ENCODE measurements at regions not wholly inside any gene's neighbourhood (a gene's known extent, or its start where the extent isn't known, plus 50 kb on each side); places are given as distances from the start of the nearest gene placed in this dataset.
"Not testable (repeated sequence)": the region's sequence is repeated elsewhere in the genome, so short reads cannot be mapped to it uniquely, and the experiment has no call there.

DNA sequence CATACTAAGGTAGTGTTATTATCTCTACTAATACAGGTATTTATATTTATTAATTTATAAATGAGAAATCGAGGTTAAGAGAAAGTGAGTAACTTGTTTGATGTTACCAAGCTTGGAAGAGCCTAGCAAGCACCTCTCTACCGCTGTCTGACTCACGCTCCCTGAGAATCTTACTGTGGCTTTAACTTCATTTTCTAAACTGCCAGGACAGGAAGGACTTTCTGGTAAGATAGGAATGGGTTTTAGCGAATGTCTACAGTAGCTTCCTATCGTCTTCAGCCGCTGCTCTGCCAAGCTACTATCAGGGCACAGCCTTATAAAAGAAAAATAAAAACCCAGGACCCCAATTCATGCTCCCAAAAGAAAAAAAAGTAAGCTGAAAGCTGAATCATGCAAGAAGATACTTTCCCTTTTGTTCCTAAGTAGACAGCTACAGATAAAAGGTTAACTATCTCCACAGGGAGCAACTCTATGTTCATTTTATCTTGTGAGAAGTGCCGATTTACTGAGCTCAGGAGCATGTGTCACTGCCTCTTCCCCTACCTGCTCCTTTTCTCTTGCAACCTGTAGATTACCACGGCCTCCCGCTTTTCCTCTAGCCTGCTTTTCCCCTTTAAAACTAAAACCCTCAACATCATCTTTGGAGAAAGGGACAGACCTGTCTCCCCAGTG lies 60.2 kb downstream of the THNSL1 start:
- no peak for DNase-seq (ENCODE audit: low read depth)

- no peak for DNase-seq (ENCODE audit: low read depth)
Measured at GRCh38 chr10:25078658-25079431, 62.4 kb downstream of the THNSL1 start.

DNA sequence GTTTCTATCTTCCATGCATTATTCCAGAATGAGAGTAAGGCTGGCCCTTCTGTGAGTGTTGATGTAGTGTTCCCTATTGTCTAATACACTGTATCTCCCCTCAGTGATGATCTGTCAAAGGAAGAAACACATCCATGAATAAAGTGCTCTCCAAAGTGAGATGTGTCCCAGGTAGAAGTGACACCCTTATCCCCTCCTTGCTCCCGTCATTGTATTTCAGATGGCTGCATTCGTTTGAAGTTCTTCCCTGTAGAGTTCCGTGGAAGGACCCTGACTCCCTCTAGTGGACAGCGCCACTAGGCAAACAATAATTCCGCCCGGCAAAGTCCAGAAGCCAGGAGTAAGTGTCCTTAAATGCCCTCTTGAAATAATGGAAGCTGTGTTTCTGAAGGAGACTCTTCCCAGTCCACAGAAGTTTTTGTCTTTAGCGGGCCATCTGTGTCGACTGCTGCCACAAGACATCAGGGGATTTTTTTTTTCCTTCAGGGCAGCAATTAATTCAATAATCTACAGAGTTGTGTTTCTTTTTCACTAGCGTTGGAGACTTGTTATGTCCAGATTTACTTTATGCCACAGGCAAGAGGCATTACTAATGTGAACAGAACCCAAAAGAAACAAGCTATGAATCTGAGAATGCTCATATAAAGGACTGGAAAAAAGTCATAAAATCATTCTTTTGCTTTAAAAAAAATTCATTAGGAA lies 64.6 kb downstream of the THNSL1 start:
- DNase-seq (ENCODE audit: low read depth) = peak; percentile 91

DNA sequence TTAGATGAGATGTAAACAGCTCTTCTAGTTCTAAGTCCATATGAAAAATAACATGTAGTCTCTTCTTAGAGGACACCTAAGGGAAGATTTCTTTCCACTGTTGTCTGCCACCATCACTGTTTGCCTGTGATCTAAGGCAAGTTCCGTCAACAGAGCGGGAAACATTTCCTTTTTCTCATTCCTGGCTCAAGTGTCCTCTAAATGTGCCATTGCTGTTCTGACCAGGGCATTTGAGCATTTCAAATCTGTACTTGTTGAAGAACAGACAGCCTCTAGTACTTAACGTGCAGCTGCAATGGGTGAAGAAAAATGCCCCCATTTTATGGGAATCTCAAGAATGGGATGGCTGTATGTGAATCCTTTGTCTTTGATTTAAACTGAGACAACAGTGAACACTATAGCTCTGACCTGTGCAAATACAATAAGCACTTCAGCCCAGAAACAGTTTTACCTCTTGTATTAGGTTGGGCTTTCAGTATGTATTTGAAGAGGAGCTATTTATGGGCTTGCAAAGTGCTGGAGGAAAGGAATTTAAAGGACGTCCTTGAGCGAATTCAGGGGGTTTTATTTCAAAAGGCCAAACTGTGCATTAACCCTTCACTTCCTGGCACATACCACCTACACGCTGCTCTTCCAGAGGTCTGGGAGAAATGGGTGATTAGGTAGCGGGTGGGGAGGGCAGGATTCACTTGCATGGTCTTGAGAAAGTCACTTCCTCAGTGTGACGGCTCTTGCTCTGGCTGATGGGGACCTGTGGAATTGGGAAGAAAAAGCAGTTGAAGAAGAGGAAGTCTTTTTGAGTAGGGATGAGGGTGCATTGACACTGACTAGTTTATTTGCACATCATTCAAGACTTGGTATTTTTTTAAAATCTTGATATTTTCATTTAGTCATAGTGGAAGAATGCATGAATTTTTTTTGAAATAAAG lies 66.1 kb downstream of the THNSL1 start:
- DNase-seq (ENCODE audit: low read depth) = no peak

DNA sequence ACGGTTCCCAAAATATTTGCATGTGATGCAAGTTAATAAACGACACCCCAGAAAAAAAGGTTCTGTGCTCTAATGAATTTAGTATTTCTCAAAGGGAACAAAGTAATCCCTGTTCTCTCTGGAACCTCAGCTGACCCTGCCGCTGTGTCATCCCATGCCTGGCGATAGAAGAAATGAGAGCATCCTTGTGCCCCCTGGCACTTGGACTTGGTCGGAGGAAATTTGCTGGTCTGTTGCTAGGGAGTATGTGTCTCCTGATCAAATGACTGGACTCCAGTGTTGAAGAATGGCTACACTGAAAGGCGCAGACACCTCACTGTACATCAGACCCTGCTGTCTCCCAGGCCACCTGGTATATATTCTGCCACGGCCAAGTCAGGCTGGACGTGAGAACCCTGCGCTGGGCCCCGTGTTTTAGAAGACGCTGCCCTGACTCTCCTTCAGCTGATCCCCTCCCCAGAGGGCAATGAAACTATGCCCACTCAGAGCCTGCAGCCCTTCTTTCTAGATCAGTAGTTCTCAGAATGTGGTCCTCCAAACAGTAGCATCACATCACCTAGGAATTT lies 67.2 kb downstream of the THNSL1 start:
- DNase-seq (ENCODE audit: low read depth) = no peak

DNA sequence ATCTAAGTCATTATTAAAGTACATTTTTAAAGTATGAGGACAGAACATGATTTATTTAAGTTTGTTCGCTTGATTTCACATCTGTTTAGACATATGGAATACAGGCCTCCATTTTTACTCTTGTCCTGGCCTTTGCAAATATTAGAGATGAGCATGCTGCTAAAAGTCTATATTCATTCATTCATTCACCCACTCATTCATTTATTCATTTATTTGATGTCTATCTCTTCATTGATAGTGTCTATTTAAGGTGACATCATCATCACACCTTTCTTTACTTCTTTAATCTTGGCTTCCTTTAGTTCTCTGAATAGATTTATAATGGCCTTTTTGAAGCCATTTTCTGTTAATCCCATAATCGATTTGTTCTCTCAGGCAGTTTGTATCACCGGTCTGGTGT lies 68.0 kb downstream of the THNSL1 start:
- DNase-seq (ENCODE audit: low read depth) = no peak

GRCh38 chr10:25094590-25094989 lies 78.2 kb downstream of the THNSL1 start:
- DNase-seq (ENCODE audit: low read depth) = no peak

GRCh38 chr10:25097669-25098411 lies 77.0 kb upstream of the GPR158 start:
- no peak for DNase-seq (ENCODE audit: low read depth)

DNA sequence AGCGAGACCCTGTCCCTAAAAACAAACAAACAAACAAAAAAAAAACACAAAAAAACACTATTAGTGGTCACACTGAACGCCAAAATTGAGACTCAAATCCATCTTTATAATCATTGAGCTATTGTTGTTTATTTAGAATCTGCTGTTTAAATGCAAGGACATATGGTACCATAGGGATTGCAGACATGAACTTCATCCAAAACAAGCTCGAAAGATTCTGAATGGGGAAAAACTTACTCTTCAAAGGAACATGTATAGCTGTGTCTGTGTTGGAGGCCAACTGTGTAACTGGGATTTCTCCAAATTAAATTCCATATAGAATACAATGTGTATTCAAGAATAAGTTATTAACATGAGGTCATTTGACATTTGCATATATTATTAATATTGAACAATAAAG lies 74.7 kb upstream of the GPR158 start:
- no peak for DNase-seq (ENCODE audit: low read depth)

GRCh38 chr10:25101461-25102146 lies 73.2 kb upstream of the GPR158 start:
- no peak for DNase-seq (ENCODE audit: low read depth)

DNA sequence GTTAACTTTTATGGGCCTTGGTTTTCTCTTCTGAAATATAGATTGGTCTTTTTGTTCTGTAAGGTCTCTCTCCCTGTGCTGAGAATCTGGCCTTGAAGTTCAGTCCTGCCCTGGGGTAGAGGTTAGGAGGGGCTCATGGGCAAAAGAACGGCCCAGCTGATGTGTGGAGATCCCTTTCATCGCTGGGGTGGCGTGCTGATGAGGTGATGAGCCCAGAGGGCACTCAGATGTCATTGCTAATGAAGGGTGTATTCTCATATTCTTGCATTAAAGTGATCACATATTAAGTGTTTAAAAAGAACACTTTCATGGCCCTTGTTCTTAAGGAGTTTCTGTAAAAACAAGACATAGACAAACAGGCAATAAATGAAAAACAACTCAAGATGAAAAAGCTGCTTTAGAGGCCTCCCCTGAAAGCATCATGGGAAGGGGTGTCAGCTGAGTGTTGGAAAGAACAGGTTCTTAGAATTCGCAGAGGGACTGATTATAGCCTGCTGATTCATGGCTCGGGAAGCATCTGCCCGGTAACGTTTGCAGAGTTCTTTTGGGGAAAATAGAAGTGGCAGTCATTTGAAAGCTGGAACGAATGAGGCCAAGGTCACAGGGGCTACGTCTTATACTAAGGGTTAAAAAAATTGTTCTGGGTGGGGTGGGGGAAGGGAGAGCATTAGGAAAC lies 72.5 kb upstream of the GPR158 start:
- no peak for DNase-seq (ENCODE audit: low read depth)

DNA sequence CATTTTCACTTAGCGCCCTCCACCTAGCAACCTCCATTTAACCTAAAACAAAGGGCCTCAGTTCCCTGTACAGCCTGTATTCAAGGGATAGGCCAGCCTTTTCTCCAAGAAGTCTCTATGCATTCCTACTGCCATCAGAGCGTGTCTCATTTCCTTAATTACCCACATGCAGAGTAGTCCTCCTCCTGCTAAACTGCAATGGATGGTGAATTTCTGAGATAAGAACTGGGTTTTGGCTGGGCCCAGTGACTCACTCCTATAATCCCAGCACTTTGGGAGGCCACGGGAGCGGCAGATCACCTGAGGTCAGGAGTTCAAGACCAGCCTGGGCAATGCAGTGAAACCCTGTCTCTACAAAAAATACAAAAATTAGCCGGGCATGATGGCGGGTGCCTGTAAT lies 71.1 kb upstream of the GPR158 start:
- no peak for DNase-seq (ENCODE audit: low read depth)

DNA sequence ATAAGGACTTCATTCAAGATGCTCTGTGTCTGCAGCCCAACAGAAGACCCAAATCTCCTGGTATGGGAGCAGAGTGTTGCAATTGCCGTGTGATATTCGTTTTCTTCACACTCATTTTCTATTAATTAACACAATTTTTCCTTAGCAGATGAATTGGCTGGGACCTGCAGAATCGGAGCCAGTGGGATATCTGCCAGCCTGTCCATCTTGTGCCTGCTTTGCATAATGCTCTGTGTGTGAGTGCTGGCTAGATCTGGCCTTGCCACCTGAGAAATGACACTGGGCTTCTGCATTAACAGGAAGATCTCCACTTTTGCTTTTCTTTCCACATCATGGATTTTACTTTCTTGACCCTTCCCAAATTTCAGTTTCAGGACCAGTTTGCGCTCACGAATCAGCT lies 70.4 kb upstream of the GPR158 start:
- no peak for DNase-seq (ENCODE audit: low read depth)

DNA sequence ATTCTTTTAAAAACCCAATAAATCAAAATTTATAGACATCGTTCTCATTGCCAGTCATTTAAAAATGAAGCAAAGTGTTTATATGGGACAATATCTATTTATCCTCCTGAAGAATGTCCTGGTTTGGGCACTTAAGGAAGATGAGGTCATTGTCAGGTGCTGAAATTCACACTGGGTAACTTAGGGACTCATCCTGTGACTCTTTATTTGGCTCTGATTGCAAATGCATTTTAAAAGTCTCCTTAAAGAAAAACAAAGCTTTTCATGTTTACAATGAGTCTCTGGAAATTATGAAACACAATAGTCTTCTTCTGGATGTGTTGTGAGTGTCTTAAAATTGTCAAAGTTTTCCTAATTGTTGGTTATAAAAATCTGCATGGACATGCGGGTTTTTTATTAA lies 69.5 kb upstream of the GPR158 start:
- DNase-seq (ENCODE audit: low read depth) = no peak

GRCh38 chr10:25105743-25106260 lies 69.0 kb upstream of the GPR158 start:
- DNase-seq (ENCODE audit: low read depth) = no peak

DNA sequence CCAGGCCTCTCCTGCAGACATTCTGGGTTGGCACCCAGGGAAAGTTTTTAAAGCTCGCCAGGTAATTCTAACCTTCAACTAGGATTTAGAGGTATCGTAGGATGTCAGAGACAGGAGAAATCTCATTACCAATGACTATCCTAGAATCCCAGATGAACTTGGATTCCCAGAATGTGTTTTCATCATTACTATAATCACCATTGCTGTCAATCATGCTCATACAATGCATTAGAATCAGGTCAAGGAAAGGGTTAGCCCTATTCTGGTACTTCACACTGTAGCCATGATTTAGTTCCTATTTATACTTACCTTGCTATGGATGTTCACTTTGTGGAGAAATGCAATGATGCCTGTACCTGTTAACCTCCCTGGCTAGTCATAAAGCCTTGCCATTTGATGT lies 67.0 kb upstream of the GPR158 start:
- DNase-seq (ENCODE audit: low read depth) = no peak

DNA sequence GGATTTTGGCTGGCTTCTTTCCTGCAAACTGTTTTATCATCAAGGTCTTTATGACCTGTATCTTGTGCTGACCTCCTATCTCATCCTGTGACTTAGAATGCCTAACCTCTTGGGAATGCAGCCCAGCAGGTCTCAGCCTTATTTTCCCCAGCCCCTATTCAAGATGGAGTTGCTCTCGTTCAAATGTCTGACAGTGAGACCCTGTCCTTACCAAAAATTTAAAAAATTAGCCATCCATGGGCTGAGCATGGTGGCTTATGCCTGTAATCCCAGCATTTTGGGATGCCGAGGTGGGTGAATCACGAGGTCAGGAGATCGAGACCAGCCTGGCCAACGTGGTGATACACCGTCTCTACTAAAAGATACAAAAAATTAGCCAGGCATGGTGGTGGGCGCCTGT lies 64.9 kb upstream of the GPR158 start:
- DNase-seq (ENCODE audit: low read depth) = not testable (repeated sequence)

DNA sequence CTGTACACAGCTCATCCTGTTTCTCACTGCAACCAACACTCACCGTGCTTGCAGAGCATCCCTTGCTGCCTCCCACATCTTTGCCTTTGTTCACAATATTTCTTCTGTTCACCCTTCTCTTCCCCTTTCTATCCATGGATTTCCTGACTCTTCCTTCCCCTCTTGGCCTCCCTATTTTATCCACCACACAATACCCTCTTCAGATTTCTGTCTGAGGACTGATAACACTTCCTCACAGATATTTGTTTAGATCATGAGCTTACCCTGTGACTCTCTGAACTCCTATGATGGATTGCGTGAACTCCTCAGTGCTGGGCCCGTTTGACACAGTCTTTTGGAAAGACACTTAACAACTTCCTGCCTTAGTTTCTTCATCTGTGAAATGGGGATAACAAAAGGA lies 62.8 kb upstream of the GPR158 start:
- DNase-seq (ENCODE audit: low read depth) = no peak
